Keratinocyte (primary cell): ENCODE measurements at regions not wholly inside any gene's neighbourhood (a gene's known extent, or its start where the extent isn't known, plus 50 kb on each side); places are given as distances from the start of the nearest gene placed in this dataset.

Experiments used
- DNase-seq: peaks from one replicate; pipeline ENCODE4 v3.0.0-alpha.2; 2011; ENCODE audit warnings: low read depth, missing footprints, low spot score
- FAIRE-seq: peaks from 2 replicates; lab custom pipeline; 2011; peaks lifted over from hg19 to GRCh38; lab: Jason Lieb, UNC
- H2AFZ ChIP-seq: 2 replicates; pipeline ENCODE4 v1.6.0; 2012; ENCODE audit warnings: low read length, control low read depth, inconsistent platforms; ENCODE audit not compliant: control insufficient read depth
- H3K27ac ChIP-seq: 2 replicates; pipeline ENCODE4 v1.5.1; 2011; ENCODE audit warnings: low read length; ENCODE audit not compliant: control insufficient read depth, insufficient read depth
- H3K27me3 ChIP-seq: 3 replicates; pipeline ENCODE4 v1.6.0; 2011; ENCODE audit warnings: low read length; ENCODE audit not compliant: control insufficient read depth, insufficient read depth; ENCODE audit errors: extremely low read depth
- H3K36me3 ChIP-seq, 2 experiments: 2 replicates in 1 of 2; 3 replicates in 1 of 2; pipeline ENCODE4 v1.5.1; 2011; ENCODE audit warnings: low read length in 2 of 2, mild to moderate bottlenecking in 1 of 2; ENCODE audit not compliant: control insufficient read depth in 2 of 2, insufficient read depth in 2 of 2; ENCODE audit errors: extremely low read depth in 1 of 2
- H3K4me1 ChIP-seq: 3 replicates; pipeline ENCODE4 v1.5.1; 2011; ENCODE audit warnings: low read length; ENCODE audit not compliant: control insufficient read depth, insufficient read depth; ENCODE audit errors: extremely low read depth
- H3K4me2 ChIP-seq: 3 replicates; pipeline ENCODE4 v1.6.0; 2011; ENCODE audit warnings: low read depth, low read length; ENCODE audit not compliant: control insufficient read depth, insufficient read depth; ENCODE audit errors: extremely low read depth
- H3K4me3 ChIP-seq, 3 experiments: fragments of 200-600 bp in 1 of 3; sonication (generic) in 1 of 3; 2 replicates in 2 of 3; 3 replicates in 1 of 3; pipeline ENCODE4 v1.5.1; 2011 to 2016; ENCODE audit warnings: low read length in 3 of 3, mild to moderate bottlenecking in 3 of 3, control low read depth in 2 of 3, inconsistent platforms in 1 of 3, low read depth in 1 of 3, mixed read lengths in 1 of 3, mixed run types in 1 of 3, moderate library complexity in 1 of 3; ENCODE audit not compliant: control insufficient read depth in 2 of 3, insufficient read depth in 2 of 3; ENCODE audit errors: extremely low read depth in 1 of 3
- H3K79me2 ChIP-seq: 2 replicates; pipeline ENCODE4 v1.6.0; 2012; ENCODE audit warnings: low read length; ENCODE audit not compliant: control insufficient read depth, insufficient read depth
- H3K9ac ChIP-seq: 3 replicates; pipeline ENCODE4 v1.6.0; 2011; ENCODE audit warnings: low read length; ENCODE audit not compliant: control insufficient read depth, insufficient read depth; ENCODE audit errors: extremely low read depth
- H3K9me1 ChIP-seq: 3 replicates; pipeline ENCODE4 v1.6.0; 2011; ENCODE audit warnings: low read length; ENCODE audit not compliant: control insufficient read depth, insufficient read depth; ENCODE audit errors: extremely low read depth
- H3K9me3 ChIP-seq: 2 replicates; pipeline ENCODE4 v1.5.1; 2012; ENCODE audit warnings: low read depth, low read length; ENCODE audit not compliant: control insufficient read depth
- H4K20me1 ChIP-seq: 3 replicates; pipeline ENCODE4 v1.6.0; 2011; ENCODE audit warnings: low read length; ENCODE audit not compliant: control insufficient read depth, insufficient read depth; ENCODE audit errors: extremely low read depth
- CTCF ChIP-seq, 3 experiments: IDR thresholded peaks in 1 of 3; conservative IDR thresholded peaks in 1 of 3; optimal IDR thresholded peaks in 1 of 3; 2 replicates in 2 of 3; 3 replicates in 1 of 3; pipeline versions ENCODE3 to v1.5.1; 2011; ENCODE audit warnings: low read length in 3 of 3, mild to moderate bottlenecking in 3 of 3, moderate library complexity in 2 of 3, control low read depth in 1 of 3, inconsistent platforms in 1 of 3; ENCODE audit not compliant: insufficient read depth in 2 of 3; ENCODE audit errors: extremely low read depth in 1 of 3
- EZH2 ChIP-seq: IDR thresholded peaks from one replicate; pipeline ENCODE4 v1.6.1; 2012; ENCODE audit warnings: inconsistent platforms, mild to moderate bottlenecking, low read length, moderate library complexity
- dilution Hi-C: fragments of 300-500 bp; cut with MboI; formaldehyde crosslinking; loops from one replicate; pipeline ENCODE4 v1.7.0; 2020; ENCODE audit warnings: low sequenced_read_pairs; ENCODE audit not compliant: extremely low pct_ligation_motif_present

- DNase-seq: no peak
- dilution Hi-C loops: no loop called here
- Histone ChIP-seq H3K9me3 (no peaks in the 10 kb centered on the region), H3K36me3 (no peaks in the 10 kb centered on the region), H3K27me3 (no peaks in the 10 kb centered on the region), H3K4me3 (no peak overlapping the region), H4K20me1 (no peaks in the 10 kb centered on the region), H3K9me1 (no peaks in the 10 kb centered on the region), H3K9ac (no peak overlapping the region), H3K27ac (no peak overlapping the region), H2AFZ (no peak overlapping the region), H3K4me1 (no peaks in the 10 kb centered on the region), H3K79me2 (no peaks in the 10 kb centered on the region), H3K4me2 (no peak overlapping the region)
- TF ChIP-seq CTCF (optimal IDR thresholded peaks at IDR 0.05 in 1 of 3, IDR thresholded peaks at IDR 0.05 in 1 of 3, conservative IDR thresholded peaks at IDR 0.05 in 1 of 3; ENCODE audit: extremely low read depth in 1 of 3, insufficient read depth in 2 of 3, low read length in 3 of 3) (no peak), EZH2 (no peak)
- FAIRE-seq: no peak
Observed at GRCh38 chr2:215505044-215505786, 69.3 kb upstream of the FN1 start.

DNA sequence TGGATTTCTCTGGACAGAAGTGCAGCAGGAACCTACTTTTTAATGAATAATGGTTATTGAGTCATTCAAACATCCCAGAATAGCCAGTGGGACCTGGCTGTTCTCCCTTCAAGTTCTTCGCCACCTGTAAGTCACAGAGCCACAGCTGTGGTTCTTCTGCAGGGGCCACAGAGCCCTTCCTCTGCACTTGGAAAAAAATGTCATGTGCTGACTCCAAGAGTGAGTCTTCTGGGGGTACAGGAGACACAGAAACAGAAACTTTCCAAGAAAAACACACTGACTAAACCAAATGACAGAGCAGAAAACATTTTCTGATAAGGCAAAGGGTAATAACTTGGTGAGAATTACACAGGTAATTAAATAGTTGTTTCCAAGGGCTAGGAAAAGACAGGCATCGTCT lies 68.7 kb upstream of the FN1 start:
- H3K36me3 ChIP-seq: no peaks in the 10 kb centered on the region
- TF ChIP-seq EZH2 (no peak), CTCF (optimal IDR thresholded peaks at IDR 0.05 in 1 of 3, IDR thresholded peaks at IDR 0.05 in 1 of 3, conservative IDR thresholded peaks at IDR 0.05 in 1 of 3; ENCODE audit: extremely low read depth in 1 of 3, insufficient read depth in 2 of 3, low read length in 3 of 3) (no peak)
- no peaks in the 10 kb centered on the region for H4K20me1 ChIP-seq
- FAIRE-seq: no peak
- no peak overlapping the region for H3K27ac ChIP-seq
- H3K9me3 ChIP-seq: no peaks in the 10 kb centered on the region
- H3K9ac ChIP-seq: no peak overlapping the region
- H3K4me3 ChIP-seq: no peak overlapping the region
- no peaks in the 10 kb centered on the region for H3K27me3 ChIP-seq
- no peak for DNase-seq
- H2AFZ ChIP-seq: no peak overlapping the region
- H3K4me2 ChIP-seq: no peak overlapping the region
- dilution Hi-C loops: no loop called here
- H3K79me2 ChIP-seq: no peaks in the 10 kb centered on the region
- H3K4me1 ChIP-seq: no peaks in the 10 kb centered on the region
- H3K9me1 ChIP-seq: no peaks in the 10 kb centered on the region
